Trophoblast cell (in vitro differentiated cells and primary cell): ENCODE measurements at regions not wholly inside any gene's neighbourhood (a gene's known extent, or its start where the extent isn't known, plus 50 kb on each side); places are given as distances from the start of the nearest gene placed in this dataset.

ENCODE experiments used
- DNase-seq, 2 donors: peaks; one replicate each; pipeline ENCODE4 v3.0.0-alpha.2; 2016
- H2AFZ ChIP-seq: 2 replicates; pipeline ENCODE4 v1.6.1; 2013; ENCODE audit warnings: low read length, moderate library complexity, mild to moderate bottlenecking; ENCODE audit not compliant: insufficient read depth, poor library complexity
- H2AK5ac ChIP-seq: 2 replicates; pipeline ENCODE4 v1.6.1; 2013; ENCODE audit warnings: mild to moderate bottlenecking, low read length
- H2BK120ac ChIP-seq: 2 replicates; pipeline ENCODE4 v1.6.1; 2013; ENCODE audit warnings: low read length, mild to moderate bottlenecking, moderate library complexity; ENCODE audit not compliant: insufficient read depth, poor library complexity
- H2BK12ac ChIP-seq: 2 replicates; pipeline ENCODE4 v1.6.1; 2013; ENCODE audit warnings: mild to moderate bottlenecking, low read length, moderate library complexity
- H2BK5ac ChIP-seq: 2 replicates; pipeline ENCODE4 v1.6.1; 2013; ENCODE audit warnings: low read length, low read depth, moderate library complexity, mild to moderate bottlenecking; ENCODE audit not compliant: poor library complexity
- H3K14ac ChIP-seq: 2 replicates; pipeline ENCODE4 v1.6.1; 2013; ENCODE audit warnings: mild to moderate bottlenecking, low read length
- H3K18ac ChIP-seq: 2 replicates; pipeline ENCODE4 v1.6.1; 2013; ENCODE audit warnings: mild to moderate bottlenecking, low read length
- H3K23ac ChIP-seq: 2 replicates; pipeline ENCODE4 v1.6.1; 2013; ENCODE audit warnings: low read length
- H3K27ac ChIP-seq: 2 replicates; pipeline ENCODE4 v1.5.1; 2013; ENCODE audit warnings: low read depth, mild to moderate bottlenecking, inconsistent platforms, low read length, moderate library complexity
- H3K27me3 ChIP-seq: 2 replicates; pipeline ENCODE4 v1.6.1; 2013; ENCODE audit warnings: inconsistent platforms, mild to moderate bottlenecking, low read length, moderate library complexity; ENCODE audit not compliant: insufficient read depth
- H3K36me3 ChIP-seq, 2 experiments: 1 replicate in 1 of 2; 2 replicates in 1 of 2; pipeline ENCODE4 v1.6.1; 2013; ENCODE audit warnings: low read length in 2 of 2, mild to moderate bottlenecking in 2 of 2, moderate library complexity in 1 of 2; ENCODE audit not compliant: insufficient read depth in 2 of 2, control insufficient read depth in 1 of 2
- H3K4ac ChIP-seq: 2 replicates; pipeline ENCODE4 v1.6.1; 2013; ENCODE audit warnings: low read depth, mild to moderate bottlenecking, low read length, moderate library complexity
- H3K4me1 ChIP-seq, 2 experiments: 1 replicate in 1 of 2; 2 replicates in 1 of 2; pipeline ENCODE4 v1.6.1; 2013; ENCODE audit warnings: low read length in 2 of 2, mild to moderate bottlenecking in 2 of 2, moderate library complexity in 1 of 2; ENCODE audit not compliant: insufficient read depth in 2 of 2, control insufficient read depth in 1 of 2
- H3K4me2 ChIP-seq: 2 replicates; pipeline ENCODE4 v1.6.1; 2013; ENCODE audit warnings: inconsistent platforms, mild to moderate bottlenecking, low read length, moderate library complexity
- H3K4me3 ChIP-seq: 2 replicates; pipeline ENCODE4 v1.5.1; 2013; ENCODE audit warnings: mild to moderate bottlenecking, low read depth, low read length, inconsistent platforms
- H3K79me1 ChIP-seq: one replicate; pipeline ENCODE4 v1.6.1; 2013; ENCODE audit warnings: low read length
- H3K79me2 ChIP-seq: 2 replicates; pipeline ENCODE4 v1.6.1; 2013; ENCODE audit warnings: low read length, mild to moderate bottlenecking; ENCODE audit not compliant: control insufficient read depth, insufficient read depth, poor library complexity
- H3K9ac ChIP-seq: 2 replicates; pipeline ENCODE4 v1.6.1; 2013; ENCODE audit warnings: mild to moderate bottlenecking, low read length
- H3K9me3 ChIP-seq: 2 replicates; pipeline ENCODE4 v1.6.1; 2013; ENCODE audit warnings: low read depth, mild to moderate bottlenecking, control low read depth, inconsistent platforms, low read length; ENCODE audit not compliant: insufficient read depth
- H4K12ac ChIP-seq: 2 replicates; pipeline ENCODE4 v1.6.1; 2013; ENCODE audit warnings: low read depth, mild to moderate bottlenecking, low read length, moderate library complexity
- H4K8ac ChIP-seq: 2 replicates; pipeline ENCODE4 v1.6.1; 2013; ENCODE audit warnings: low read depth, mild to moderate bottlenecking, low read length, moderate library complexity
- H4K91ac ChIP-seq: one replicate; pipeline ENCODE4 v1.6.1; 2013; ENCODE audit warnings: low read depth, mild to moderate bottlenecking, low read length, moderate library complexity
- WGBS: extraction: QIAGEN DNeasy Blood & Tissue Kit; methylation state at CpG from one replicate; pipeline ENCODE4 v1.1.7; 2013; ENCODE audit warnings: missing lambda C conversion rate; ENCODE audit not compliant: insufficient read length, insufficient coverage; ENCODE audit errors: extremely low coverage; 5-methylcytosine and 5-hydroxymethylcytosine counted together

DNA sequence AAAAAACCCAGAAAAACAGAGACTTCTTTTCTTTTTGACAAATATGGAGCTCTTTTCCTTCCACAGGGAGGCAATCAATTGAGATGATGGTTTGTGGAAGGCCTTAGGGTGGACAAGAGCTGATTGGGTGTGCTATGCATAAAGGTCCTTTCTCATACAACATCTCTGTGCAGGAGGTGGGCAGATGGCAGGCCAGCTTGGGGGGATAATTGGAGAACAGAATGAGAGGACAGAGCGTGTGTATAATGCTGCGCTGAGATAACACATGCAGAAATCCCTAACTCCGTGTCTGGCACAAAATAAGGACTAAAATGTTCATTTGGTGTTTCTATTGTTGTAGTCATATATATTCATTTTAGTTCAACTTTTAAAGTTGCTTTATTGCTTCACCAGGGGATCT is 159.0 kb upstream of the MEF2C start:
- H3K4me3 ChIP-seq, result no peak overlapping the region
- no CpG with 5 or more reads among the region's 3 CpGs for WGBS

DNA sequence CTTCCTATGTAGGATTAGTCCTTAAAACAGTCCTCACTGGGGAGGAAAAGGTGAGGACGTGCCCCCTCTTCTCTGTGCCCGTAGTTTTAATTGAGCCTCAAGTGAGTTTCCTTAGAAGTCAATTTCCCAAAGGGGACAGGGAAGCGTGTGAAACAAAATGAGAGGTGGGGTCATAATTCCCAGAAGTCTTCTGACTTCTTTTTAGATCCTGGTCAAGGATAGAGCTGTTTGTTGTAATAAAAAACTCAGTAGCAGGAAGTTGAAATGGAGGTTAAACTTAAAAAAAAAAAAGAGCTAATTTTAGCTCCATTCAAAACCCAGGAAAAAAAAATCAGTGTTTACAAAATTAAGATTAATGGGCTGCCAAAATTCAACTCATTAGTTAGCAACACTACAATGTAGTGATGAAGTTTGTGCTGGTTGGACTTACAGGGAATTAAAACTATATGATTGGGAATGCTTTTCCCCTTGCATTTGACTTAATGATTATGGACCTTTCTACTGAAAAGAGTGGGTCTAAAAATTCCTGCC is 158.3 kb upstream of the MEF2C start:
- no peak overlapping the region for H4K8ac ChIP-seq
- no CpG with 5 or more reads among the region's 3 CpGs for WGBS

More for the DNA sequence above, 159.0 kb upstream of the MEF2C start:
- H2BK5ac ChIP-seq, result no peak overlapping the region
- H3K9me3 ChIP-seq, result no peaks in the 10 kb centered on the region
- no peak overlapping the region for H3K14ac ChIP-seq
- no peak overlapping the region for H3K4me2 ChIP-seq
- H3K27me3 ChIP-seq, result no peaks in the 10 kb centered on the region
- H3K4ac ChIP-seq, result no peak overlapping the region
- no peak overlapping the region for H2AK5ac ChIP-seq
- H3K18ac ChIP-seq, result no peak overlapping the region
- H3K27ac ChIP-seq, result no peak overlapping the region
- H3K79me2 ChIP-seq, result no peaks in the 10 kb centered on the region
- H2BK12ac ChIP-seq, result no peak overlapping the region
- no peak overlapping the region for H4K12ac ChIP-seq
- no peaks in the 10 kb centered on the region for H3K36me3 ChIP-seq
- no peak overlapping the region for H2BK120ac ChIP-seq
- no peak overlapping the region for H3K9ac ChIP-seq
- peaks cover 4 to 6% of the 10 kb centered on the region in 2 experiments for H3K4me1 ChIP-seq
- DNase-seq, result no peak
- H3K23ac ChIP-seq, result no peak overlapping the region
- H2AFZ ChIP-seq, result no peak overlapping the region
- H4K8ac ChIP-seq, result no peak overlapping the region
- H3K79me1 ChIP-seq, result peaks cover 2% of the 10 kb centered on the region
- H4K91ac ChIP-seq, result no peak overlapping the region

DNA sequence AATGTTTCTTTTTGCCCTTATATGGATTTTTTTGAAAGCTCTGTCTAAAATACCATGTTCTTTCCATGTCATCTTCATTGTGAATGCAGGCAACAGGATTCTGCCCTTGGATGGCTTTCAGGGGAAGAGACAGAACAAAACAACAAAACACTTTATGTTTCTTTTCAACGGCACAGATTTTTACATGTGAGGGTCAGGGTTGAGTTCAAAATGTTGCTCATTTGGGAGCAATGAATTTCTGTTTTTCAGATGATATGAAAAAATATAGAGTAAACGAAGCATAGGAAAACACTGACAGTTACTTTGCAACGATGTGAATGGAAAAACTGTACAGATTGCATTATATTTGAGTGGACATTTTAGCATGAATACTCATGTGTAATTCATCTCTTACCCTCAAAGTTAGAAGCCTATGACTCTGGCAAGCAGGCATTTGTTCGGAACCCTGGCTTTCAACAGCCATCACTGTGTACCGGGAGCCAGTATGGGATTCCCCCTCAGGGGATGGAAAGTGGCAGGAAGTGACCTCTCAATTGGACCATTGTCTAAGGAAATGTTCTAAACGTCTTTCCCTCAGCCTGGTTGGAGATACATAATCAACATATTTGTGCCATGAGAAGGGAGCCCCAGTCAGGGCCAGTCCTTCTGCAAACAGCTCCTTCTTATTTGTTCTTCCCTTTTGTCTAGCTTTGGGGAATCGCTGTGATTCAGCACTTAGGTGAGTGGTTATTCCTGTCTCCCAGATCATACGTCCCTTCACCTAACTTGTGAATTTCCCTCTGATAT is 153.9 kb upstream of the MEF2C start:
- H3K79me1 ChIP-seq, result peaks cover 2% of the 10 kb centered on the region
- no peak overlapping the region for H4K12ac ChIP-seq
- H3K27me3 ChIP-seq, result no peaks in the 10 kb centered on the region
- no peak overlapping the region for H2AFZ ChIP-seq
- H3K9ac ChIP-seq, result no peak overlapping the region
- no peaks in the 10 kb centered on the region for H3K79me2 ChIP-seq
- no peaks in the 10 kb centered on the region for H3K36me3 ChIP-seq
- peak; percentile 87 to 94 for DNase-seq
- no peak overlapping the region for H3K14ac ChIP-seq
- no peaks in the 10 kb centered on the region for H3K9me3 ChIP-seq
- no peak overlapping the region for H2AK5ac ChIP-seq
- H3K4ac ChIP-seq, result no peak overlapping the region
- no peak overlapping the region for H2BK120ac ChIP-seq
- no CpG with 5 or more reads among the region's 8 CpGs for WGBS
- H4K8ac ChIP-seq, result no peak overlapping the region
- peaks cover 4% of the 10 kb centered on the region in 2 experiments for H3K4me1 ChIP-seq
- no peak overlapping the region for H2BK12ac ChIP-seq
- H3K4me2 ChIP-seq, result no peak overlapping the region
- no peak overlapping the region for H3K18ac ChIP-seq
- H2BK5ac ChIP-seq, result no peak overlapping the region
- H3K4me3 ChIP-seq, result no peak overlapping the region
- no peak overlapping the region for H4K91ac ChIP-seq
- H3K23ac ChIP-seq, result no peak overlapping the region
- no peak overlapping the region for H3K27ac ChIP-seq

More for the DNA sequence above, 158.3 kb upstream of the MEF2C start:
- no peak overlapping the region for H3K4ac ChIP-seq
- no peak overlapping the region for H3K18ac ChIP-seq
- H3K9ac ChIP-seq, result no peak overlapping the region
- no peaks in the 10 kb centered on the region for H3K27me3 ChIP-seq
- no peak overlapping the region for H2AK5ac ChIP-seq
- no peaks in the 10 kb centered on the region for H3K79me2 ChIP-seq
- no peaks in the 10 kb centered on the region for H3K36me3 ChIP-seq
- H3K4me3 ChIP-seq, result no peak overlapping the region
- H3K4me2 ChIP-seq, result no peak overlapping the region
- no peak overlapping the region for H2AFZ ChIP-seq
- H4K12ac ChIP-seq, result no peak overlapping the region
- H3K14ac ChIP-seq, result no peak overlapping the region
- H3K9me3 ChIP-seq, result no peaks in the 10 kb centered on the region
- no peak overlapping the region for H3K27ac ChIP-seq
- no peak overlapping the region for H4K91ac ChIP-seq
- H2BK120ac ChIP-seq, result no peak overlapping the region
- no peak overlapping the region for H2BK5ac ChIP-seq
- H2BK12ac ChIP-seq, result no peak overlapping the region
- no peak for DNase-seq
- peaks cover 2% of the 10 kb centered on the region for H3K79me1 ChIP-seq
- H3K4me1 ChIP-seq, result peaks cover 4 to 6% of the 10 kb centered on the region in 2 experiments
- no peak overlapping the region for H3K23ac ChIP-seq

DNA sequence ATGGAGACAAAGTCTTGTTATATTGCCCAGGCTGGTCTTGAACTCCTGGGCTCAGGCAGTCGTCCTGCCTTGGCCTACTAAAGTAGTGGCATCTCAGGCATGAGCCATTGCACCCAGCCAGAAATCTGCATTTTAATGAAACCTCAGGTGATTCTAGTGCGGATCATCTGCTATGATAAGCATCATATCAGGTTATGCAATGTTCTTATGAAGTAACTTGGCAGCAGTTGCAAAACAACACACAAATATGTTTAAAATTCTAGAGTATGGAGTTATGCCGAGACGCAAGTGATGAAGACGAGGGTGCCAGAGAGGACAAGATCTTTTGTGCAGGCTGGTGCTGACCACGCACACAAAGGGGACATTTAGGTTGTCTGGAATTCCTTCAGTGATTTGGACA is 153.2 kb upstream of the MEF2C start:
- H3K27me3 ChIP-seq, result no peaks in the 10 kb centered on the region
- no peak overlapping the region for H2BK120ac ChIP-seq
- no peak overlapping the region for H4K8ac ChIP-seq
- H3K14ac ChIP-seq, result no peak overlapping the region
- no peaks in the 10 kb centered on the region for H3K79me2 ChIP-seq
- no peak overlapping the region for H3K23ac ChIP-seq
- H2BK12ac ChIP-seq, result peak overlapping the region; percentile 61
- H3K79me1 ChIP-seq, result peaks cover 2% of the 10 kb centered on the region
- no peak overlapping the region for H3K4ac ChIP-seq
- no peak overlapping the region for H2AFZ ChIP-seq
- H3K36me3 ChIP-seq, result no peaks in the 10 kb centered on the region
- no peak overlapping the region for H3K18ac ChIP-seq
- no peaks in the 10 kb centered on the region for H3K9me3 ChIP-seq
- H4K12ac ChIP-seq, result no peak overlapping the region
- WGBS, result no CpG with 5 or more reads among the region's 6 CpGs
- H2AK5ac ChIP-seq, result no peak overlapping the region
- H3K4me2 ChIP-seq, result no peak overlapping the region
- H3K27ac ChIP-seq, result no peak overlapping the region
- H3K4me3 ChIP-seq, result no peak overlapping the region
- peaks cover 3 to 4% of the 10 kb centered on the region in 2 experiments for H3K4me1 ChIP-seq
- H4K91ac ChIP-seq, result no peak overlapping the region
- H2BK5ac ChIP-seq, result no peak overlapping the region
- peak; percentile 11 to 79 for DNase-seq
- no peak overlapping the region for H3K9ac ChIP-seq
